ENCODE measurements at regions not wholly inside any gene's neighbourhood (a gene's known extent, or its start where the extent isn't known, plus 50 kb on each side); places are given as distances from the start of the nearest gene placed in this dataset.

- DNase-seq (ENCODE audit: insufficient read length, low spot score): no peak
- no peak for TF ChIP-seq CTCF (IDR thresholded peaks at IDR 0.05; ENCODE audit: insufficient read depth, missing control alignments)
Measured at GRCh38 chr2:18297534-18298058, 262.9 kb downstream of the RDH14 start.

GRCh38 chr2:18290386-18290785 is 270.1 kb downstream of the RDH14 start:
- TF ChIP-seq CTCF (IDR thresholded peaks at IDR 0.05; ENCODE audit: insufficient read depth, missing control alignments): no peak
- FAIRE-seq: no peak
- DNase-seq (ENCODE audit: insufficient read length, low spot score): no peak

More at GRCh38 chr2:18297534-18298058, 262.9 kb downstream of the RDH14 start:
- no peak for FAIRE-seq

GRCh38 chr2:18286897-18287296 is 273.6 kb downstream of the RDH14 start:
- TF ChIP-seq CTCF (IDR thresholded peaks at IDR 0.05; ENCODE audit: insufficient read depth, missing control alignments): no peak
- DNase-seq (ENCODE audit: insufficient read length, low spot score) (no peak), FAIRE-seq (no peak)

- TF ChIP-seq CTCF (IDR thresholded peaks at IDR 0.05; ENCODE audit: insufficient read depth, missing control alignments): no peak
- DNase-seq (ENCODE audit: insufficient read length, low spot score) (no peak), FAIRE-seq (no peak)
Measured at GRCh38 chr2:18284331-18284730, 276.1 kb downstream of the RDH14 start.

- TF ChIP-seq CTCF (IDR thresholded peaks at IDR 0.05; ENCODE audit: insufficient read depth, missing control alignments): no peak
- DNase-seq (ENCODE audit: insufficient read length, low spot score): no peak
- FAIRE-seq: no peak
Measured at GRCh38 chr2:18282026-18282425, 278.4 kb downstream of the RDH14 start.

- DNase-seq (ENCODE audit: insufficient read length, low spot score): no peak
- no peak for TF ChIP-seq CTCF (IDR thresholded peaks at IDR 0.05; ENCODE audit: insufficient read depth, missing control alignments)
- FAIRE-seq: peak; percentile 91
Measured at GRCh38 chr2:18276583-18277075, 283.8 kb downstream of the RDH14 start.

- DNase-seq (ENCODE audit: insufficient read length, low spot score) (no peak), FAIRE-seq (no peak)
- TF ChIP-seq CTCF (IDR thresholded peaks at IDR 0.05; ENCODE audit: insufficient read depth, missing control alignments): no peak
Measured at GRCh38 chr2:18273205-18273604, 287.2 kb downstream of the RDH14 start.

Data from D721Med (cell line).